Bronchial epithelial cell (primary cell): ENCODE measurements at regions not wholly inside any gene's neighbourhood (a gene's known extent, or its start where the extent isn't known, plus 50 kb on each side); places are given as distances from the start of the nearest gene placed in this dataset.

Experiments
- DNase-seq: peaks from one replicate; pipeline ENCODE4 v3.0.0-alpha.2; 2010; ENCODE audit warnings: low read depth
- FAIRE-seq: peaks from 2 replicates; lab custom pipeline; 2011; peaks lifted over from hg19 to GRCh38; lab: Jason Lieb, UNC
- H3K27me3 ChIP-seq: 2 replicates; pipeline ENCODE4 v1.5.1; 2011; ENCODE audit warnings: low read length; ENCODE audit not compliant: control insufficient read depth, insufficient read depth
- H3K36me3 ChIP-seq: 2 replicates; pipeline ENCODE4 v1.5.1; 2011; ENCODE audit warnings: low read length; ENCODE audit not compliant: control insufficient read depth, insufficient read depth
- H3K4me3 ChIP-seq: 2 replicates; pipeline ENCODE4 v1.5.1; 2011; ENCODE audit warnings: mild to moderate bottlenecking, low read depth, low read length, control low read depth
- TF ChIP-seq, protein P1 (sequence below): IDR thresholded peaks from 2 replicates; pipeline ENCODE4 v1.5.1; 2011; ENCODE audit warnings: mild to moderate bottlenecking, moderate library complexity, low read length, control low read depth, inconsistent platforms; ENCODE audit not compliant: insufficient read depth, severe bottlenecking

DNA sequence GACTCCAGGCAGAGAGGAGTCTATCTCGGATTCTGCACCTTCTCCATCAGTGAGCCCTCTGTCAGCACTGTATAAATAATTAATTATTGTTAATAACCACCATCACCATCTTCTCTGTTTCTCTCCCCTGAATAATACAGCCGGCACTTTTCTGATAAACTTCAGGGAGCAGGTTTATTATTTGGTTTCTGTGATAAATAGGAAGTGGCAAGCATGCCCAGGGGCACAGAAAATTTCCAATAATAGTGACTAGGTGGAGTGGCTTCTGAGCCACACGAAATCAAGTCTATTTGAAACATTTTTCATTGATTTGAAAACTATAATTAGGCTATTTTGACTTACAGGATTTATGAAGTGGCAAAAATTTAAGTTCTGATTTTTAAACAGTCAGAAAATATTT lies 186.8 kb upstream of the TMEM229A start:
- Histone ChIP-seq H3K27me3 (no peaks in the 10 kb centered on the region), H3K36me3 (no peaks in the 10 kb centered on the region), H3K4me3 (no peak overlapping the region)
- FAIRE-seq (no peak), DNase-seq (no peak)
- TF ChIP-seq, protein P1, sequence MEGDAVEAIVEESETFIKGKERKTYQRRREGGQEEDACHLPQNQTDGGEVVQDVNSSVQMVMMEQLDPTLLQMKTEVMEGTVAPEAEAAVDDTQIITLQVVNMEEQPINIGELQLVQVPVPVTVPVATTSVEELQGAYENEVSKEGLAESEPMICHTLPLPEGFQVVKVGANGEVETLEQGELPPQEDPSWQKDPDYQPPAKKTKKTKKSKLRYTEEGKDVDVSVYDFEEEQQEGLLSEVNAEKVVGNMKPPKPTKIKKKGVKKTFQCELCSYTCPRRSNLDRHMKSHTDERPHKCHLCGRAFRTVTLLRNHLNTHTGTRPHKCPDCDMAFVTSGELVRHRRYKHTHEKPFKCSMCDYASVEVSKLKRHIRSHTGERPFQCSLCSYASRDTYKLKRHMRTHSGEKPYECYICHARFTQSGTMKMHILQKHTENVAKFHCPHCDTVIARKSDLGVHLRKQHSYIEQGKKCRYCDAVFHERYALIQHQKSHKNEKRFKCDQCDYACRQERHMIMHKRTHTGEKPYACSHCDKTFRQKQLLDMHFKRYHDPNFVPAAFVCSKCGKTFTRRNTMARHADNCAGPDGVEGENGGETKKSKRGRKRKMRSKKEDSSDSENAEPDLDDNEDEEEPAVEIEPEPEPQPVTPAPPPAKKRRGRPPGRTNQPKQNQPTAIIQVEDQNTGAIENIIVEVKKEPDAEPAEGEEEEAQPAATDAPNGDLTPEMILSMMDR, result no peak

DNA sequence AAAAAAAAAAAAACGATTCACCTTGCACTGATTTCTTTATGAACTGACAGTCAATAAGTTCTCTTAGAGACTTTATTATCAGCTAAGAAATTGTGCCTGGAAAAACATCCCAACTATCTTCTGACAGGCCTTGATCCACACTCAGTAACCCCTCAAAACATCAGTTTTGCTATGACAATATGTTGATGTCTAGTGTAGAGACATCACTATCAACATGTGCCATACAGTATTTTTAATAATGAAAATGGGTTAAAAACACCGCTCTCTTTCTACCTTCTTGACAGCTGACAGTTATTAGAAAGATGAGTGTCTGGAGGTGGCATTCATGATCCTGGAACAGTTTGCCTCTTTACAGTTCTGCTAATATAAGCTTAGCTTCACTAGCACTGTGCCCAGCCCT lies 175.8 kb upstream of the TMEM229A start:
- DNase-seq (no peak), FAIRE-seq (no peak)
- Histone ChIP-seq H3K36me3 (no peaks in the 10 kb centered on the region), H3K4me3 (no peak overlapping the region), H3K27me3 (no peaks in the 10 kb centered on the region)
- TF ChIP-seq, protein P1, result no peak

DNA sequence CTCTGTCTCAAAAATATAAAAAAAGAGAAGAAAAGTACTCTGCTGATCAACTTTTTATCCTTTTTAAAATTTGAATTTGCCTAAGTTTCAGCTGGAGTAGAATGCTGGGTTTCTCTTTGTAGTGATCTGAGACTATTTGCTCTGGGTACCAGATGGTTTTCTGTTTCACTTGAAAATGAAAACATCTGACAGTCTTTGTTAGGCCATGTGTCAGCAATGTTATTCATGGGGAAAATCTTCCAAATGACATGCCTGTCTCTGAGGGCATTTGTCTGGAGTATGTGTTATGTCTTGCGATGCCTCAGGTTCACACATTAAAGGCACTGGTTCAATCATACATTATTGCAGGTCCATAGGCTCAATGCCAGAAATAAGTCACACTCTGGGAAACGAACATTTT lies 175.3 kb upstream of the TMEM229A start:
- H3K27me3 ChIP-seq, result no peaks in the 10 kb centered on the region
- no peak overlapping the region for H3K4me3 ChIP-seq
- no peaks in the 10 kb centered on the region for H3K36me3 ChIP-seq
- TF ChIP-seq, protein P1, result no peak
- FAIRE-seq, result no peak
- no peak for DNase-seq

DNA sequence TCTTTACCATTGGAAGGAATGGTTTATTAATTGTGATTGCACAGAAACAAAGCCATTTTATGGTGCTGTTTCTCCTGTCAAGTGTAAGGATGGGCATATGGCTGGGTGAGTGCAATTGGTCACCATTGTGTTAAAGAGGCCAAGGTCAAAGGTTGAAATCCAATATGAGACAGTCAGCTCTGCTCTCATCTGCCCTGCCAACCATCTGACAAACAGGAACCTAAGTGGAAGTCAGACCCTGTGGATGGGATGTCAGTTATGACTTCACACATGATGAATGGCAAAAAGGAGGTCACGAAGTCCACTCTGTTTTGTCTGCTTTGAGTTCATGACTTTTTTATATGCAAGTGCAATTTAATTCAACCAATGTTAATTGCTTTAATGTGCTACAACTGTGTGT lies 172.7 kb upstream of the TMEM229A start:
- peak; percentile 64 for FAIRE-seq
- no peak overlapping the region for H3K4me3 ChIP-seq
- TF ChIP-seq, protein P1, result no peak
- H3K36me3 ChIP-seq, result no peaks in the 10 kb centered on the region
- no peak for DNase-seq
- no peaks in the 10 kb centered on the region for H3K27me3 ChIP-seq

DNA sequence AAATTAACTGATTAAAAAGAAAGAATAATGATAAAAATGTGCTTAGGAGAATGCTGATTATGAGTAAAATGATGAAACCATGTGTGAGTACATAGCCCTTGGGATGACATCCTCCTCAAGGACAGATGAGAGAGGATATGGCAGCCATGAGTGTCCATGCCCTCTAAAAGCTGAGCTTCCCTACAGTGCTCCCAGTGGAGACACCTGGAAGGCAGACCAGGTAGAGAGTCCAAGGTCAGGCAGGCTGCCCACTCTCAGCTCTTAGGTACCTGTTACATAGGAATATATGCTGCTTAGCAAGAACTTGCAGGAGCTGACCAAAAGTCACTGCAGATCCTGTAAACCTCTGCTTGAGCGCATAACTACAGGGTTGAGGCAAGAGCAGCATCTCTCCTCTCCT lies 169.7 kb upstream of the TMEM229A start:
- DNase-seq, result no peak
- Histone ChIP-seq H3K4me3 (no peak overlapping the region), H3K36me3 (no peaks in the 10 kb centered on the region), H3K27me3 (no peaks in the 10 kb centered on the region)
- TF ChIP-seq, protein P1, result no peak
- FAIRE-seq, result no peak

- DNase-seq (peak; percentile 4), FAIRE-seq (no peak)
- Histone ChIP-seq H3K36me3 (no peaks in the 10 kb centered on the region), H3K27me3 (no peaks in the 10 kb centered on the region), H3K4me3 (no peak overlapping the region)
- TF ChIP-seq, protein P1, result no peak
Observed at GRCh38 chr7:124201768-124202349, 169.0 kb upstream of the TMEM229A start.
